ENCODE measurements at regions not wholly inside any gene's neighbourhood (a gene's known extent, or its start where the extent isn't known, plus 50 kb on each side); places are given as distances from the start of the nearest gene placed in this dataset.

DNA sequence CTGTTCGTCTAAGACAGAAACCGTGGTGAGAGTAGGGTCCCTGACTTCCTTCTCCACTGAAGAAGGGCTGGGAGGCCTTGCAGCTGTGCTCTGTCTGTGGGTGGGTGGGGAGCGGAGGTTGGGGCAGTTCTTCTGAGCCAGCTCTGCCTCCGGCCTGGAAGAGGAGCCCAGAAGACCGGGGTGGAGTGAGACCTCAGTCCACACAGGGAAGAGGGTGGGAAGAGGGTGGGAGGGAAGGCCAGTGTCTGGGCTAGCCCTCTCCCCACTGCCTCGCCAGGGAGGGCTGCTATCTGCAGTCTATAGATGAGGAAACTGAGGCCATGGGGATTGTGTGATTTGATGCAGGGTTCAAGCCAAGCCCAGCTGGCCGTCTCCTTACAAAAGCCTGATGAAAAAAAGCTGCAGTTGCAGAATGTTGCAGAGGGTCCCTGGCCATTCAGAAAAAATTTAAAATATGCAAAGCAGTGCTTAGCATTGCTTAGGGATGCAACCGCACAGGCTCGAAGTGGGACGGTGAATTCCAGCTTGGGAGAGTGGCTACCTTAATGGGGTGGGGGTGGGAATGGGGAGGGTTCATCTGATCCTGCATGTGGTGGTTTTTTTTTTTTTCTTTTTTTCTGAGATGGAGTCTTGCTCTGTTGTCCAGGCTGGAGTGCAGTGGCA, 181.6 kb upstream of the HS6ST1 start:
- no peak for DNase-seq

DNA sequence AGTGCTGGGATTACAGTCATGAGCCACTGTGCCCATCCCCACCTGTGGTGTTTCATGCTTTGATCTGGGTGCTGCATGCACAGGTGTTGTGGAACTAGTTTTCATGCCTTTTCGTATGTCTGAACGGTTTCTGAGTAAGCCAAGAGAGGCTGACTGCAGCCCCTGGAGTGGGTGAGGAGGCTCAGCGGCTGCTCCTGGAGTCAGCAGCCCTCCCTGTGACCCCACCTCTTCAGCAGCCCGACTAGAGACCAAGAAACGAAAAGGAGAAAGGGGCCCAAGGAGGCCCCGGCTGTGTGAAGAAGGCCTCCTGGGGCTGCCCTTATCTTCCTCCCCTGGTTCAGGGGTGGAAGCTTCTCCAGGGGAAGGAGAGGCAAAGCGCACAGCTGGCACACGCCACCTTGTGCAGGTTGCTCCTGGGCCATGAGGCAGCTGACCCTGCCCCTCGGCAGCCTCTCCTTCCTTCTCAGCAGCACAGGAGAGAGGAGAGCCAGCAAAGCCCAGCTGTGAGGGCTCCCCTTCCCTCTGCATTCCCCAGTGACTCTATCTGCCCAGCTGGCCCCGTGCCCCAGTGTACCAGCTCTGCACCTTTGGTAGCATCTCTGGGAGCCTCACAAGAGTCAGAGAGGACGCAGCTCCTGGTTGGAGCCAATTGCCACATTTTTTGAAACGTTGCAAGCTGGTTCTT, 182.5 kb upstream of the HS6ST1 start:
- ATAC-seq (no peak), DNase-seq (no peak)
- intact Hi-C loops (cut with DNase I; ENCODE audit: low total_unique reads): no loop called here
- Histone ChIP-seq H3K27me3 (no peaks in the 10 kb centered on the region), H3K27ac (no peak overlapping the region), H3K9me3 (no peaks in the 10 kb centered on the region), H3K36me3 (no peaks in the 10 kb centered on the region), H3K4me3 (no peak overlapping the region), H3K4me1 (no peaks in the 10 kb centered on the region)
- in situ Hi-C loops (cut with MboI; ENCODE audit: low sequenced_read_pairs in 4 of 4): no loop called here
- TF ChIP-seq, protein P1, sequence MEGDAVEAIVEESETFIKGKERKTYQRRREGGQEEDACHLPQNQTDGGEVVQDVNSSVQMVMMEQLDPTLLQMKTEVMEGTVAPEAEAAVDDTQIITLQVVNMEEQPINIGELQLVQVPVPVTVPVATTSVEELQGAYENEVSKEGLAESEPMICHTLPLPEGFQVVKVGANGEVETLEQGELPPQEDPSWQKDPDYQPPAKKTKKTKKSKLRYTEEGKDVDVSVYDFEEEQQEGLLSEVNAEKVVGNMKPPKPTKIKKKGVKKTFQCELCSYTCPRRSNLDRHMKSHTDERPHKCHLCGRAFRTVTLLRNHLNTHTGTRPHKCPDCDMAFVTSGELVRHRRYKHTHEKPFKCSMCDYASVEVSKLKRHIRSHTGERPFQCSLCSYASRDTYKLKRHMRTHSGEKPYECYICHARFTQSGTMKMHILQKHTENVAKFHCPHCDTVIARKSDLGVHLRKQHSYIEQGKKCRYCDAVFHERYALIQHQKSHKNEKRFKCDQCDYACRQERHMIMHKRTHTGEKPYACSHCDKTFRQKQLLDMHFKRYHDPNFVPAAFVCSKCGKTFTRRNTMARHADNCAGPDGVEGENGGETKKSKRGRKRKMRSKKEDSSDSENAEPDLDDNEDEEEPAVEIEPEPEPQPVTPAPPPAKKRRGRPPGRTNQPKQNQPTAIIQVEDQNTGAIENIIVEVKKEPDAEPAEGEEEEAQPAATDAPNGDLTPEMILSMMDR (IDR thresholded peaks at IDR 0.05 in 4 of 5, conservative IDR thresholded peaks at IDR 0.05 in 1 of 5): no peak
- no peak for TF ChIP-seq POLR2A (IDR thresholded peaks at IDR 0.05)

More for the DNA sequence above, 181.6 kb upstream of the HS6ST1 start:
- intact Hi-C loops (cut with DNase I; ENCODE audit: low total_unique reads): no loop called here
- Histone ChIP-seq H3K36me3 (no peaks in the 10 kb centered on the region), H3K4me3 (no peak overlapping the region), H3K4me1 (no peaks in the 10 kb centered on the region), H3K27ac (no peak overlapping the region), H3K9me3 (no peaks in the 10 kb centered on the region), H3K27me3 (no peaks in the 10 kb centered on the region)
- no peak for ATAC-seq
- in situ Hi-C loops (cut with MboI; ENCODE audit: low sequenced_read_pairs in 4 of 4): no loop called here
- TF ChIP-seq POLR2A (IDR thresholded peaks at IDR 0.05): no peak
- TF ChIP-seq, protein P1 (IDR thresholded peaks at IDR 0.05 in 4 of 5, conservative IDR thresholded peaks at IDR 0.05 in 1 of 5): no peak

DNA sequence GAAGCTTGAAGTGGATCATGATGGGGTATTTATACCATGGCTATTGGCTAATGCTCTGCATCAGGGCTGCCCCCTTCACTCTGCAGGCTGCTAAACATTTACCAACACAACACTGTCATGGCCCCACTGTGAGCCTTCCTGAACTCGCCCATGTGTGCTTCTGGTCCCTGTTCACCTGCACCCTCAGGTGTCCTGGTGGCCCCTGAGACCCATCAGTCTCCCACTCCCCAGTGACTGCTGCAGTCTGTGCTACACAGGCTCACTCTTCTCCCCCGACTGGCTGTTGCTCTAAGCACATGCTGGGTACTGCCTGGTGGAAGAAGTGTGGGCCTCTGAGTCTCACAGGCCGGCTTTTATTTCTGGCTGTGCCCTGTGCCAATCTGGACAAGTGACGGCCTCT, 183.0 kb upstream of the HS6ST1 start:
- H3K27ac ChIP-seq: no peak overlapping the region
- H3K9me3 ChIP-seq: no peaks in the 10 kb centered on the region
- H3K27me3 ChIP-seq: no peaks in the 10 kb centered on the region
- H3K4me3 ChIP-seq: no peak overlapping the region
- H3K4me1 ChIP-seq: no peaks in the 10 kb centered on the region
- ATAC-seq (no peak), DNase-seq (no peak)
- no peaks in the 10 kb centered on the region for H3K36me3 ChIP-seq
- intact Hi-C loops (cut with DNase I; ENCODE audit: low total_unique reads): no loop called here
- TF ChIP-seq, protein P1 (IDR thresholded peaks at IDR 0.05 in 4 of 5, conservative IDR thresholded peaks at IDR 0.05 in 1 of 5): no peak
- in situ Hi-C loops (cut with MboI; ENCODE audit: low sequenced_read_pairs in 4 of 4): no loop called here

DNA sequence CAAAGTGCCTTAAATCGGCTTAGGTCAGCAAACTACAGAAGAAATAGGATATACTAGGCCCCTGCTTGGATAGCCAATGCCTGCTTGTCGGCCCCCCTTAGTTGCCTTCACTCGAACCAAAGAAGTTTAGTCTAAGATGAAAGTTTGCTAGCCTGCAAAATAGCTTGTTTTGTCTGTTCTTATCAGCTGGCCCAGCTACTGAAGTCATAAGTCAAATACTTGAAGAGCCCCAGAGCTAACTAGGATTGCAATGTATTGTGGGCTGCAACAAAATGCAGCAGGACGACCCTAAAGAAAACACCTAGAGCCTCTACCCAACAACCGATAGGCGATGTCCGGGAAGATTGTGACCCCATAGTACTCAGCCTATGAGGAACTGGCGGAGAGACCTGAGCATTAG, 183.5 kb upstream of the HS6ST1 start:
- Histone ChIP-seq H3K9me3 (no peaks in the 10 kb centered on the region), H3K36me3 (no peaks in the 10 kb centered on the region), H3K27me3 (no peaks in the 10 kb centered on the region), H3K4me3 (no peak overlapping the region), H3K4me1 (no peaks in the 10 kb centered on the region), H3K27ac (no peak overlapping the region)
- DNase-seq: no peak
- in situ Hi-C loops (cut with MboI; ENCODE audit: low sequenced_read_pairs in 4 of 4): no loop called here
- ATAC-seq: no peak
- TF ChIP-seq POLR2A (IDR thresholded peaks at IDR 0.05): no peak
- TF ChIP-seq, protein P1 (IDR thresholded peaks at IDR 0.05 in 4 of 5, conservative IDR thresholded peaks at IDR 0.05 in 1 of 5): no peak
- intact Hi-C loops (cut with DNase I; ENCODE audit: low total_unique reads): no loop called here
